ENCODE measurements at regions not wholly inside any gene's neighbourhood (a gene's known extent, or its start where the extent isn't known, plus 50 kb on each side); places are given as distances from the start of the nearest gene placed in this dataset.

DNA sequence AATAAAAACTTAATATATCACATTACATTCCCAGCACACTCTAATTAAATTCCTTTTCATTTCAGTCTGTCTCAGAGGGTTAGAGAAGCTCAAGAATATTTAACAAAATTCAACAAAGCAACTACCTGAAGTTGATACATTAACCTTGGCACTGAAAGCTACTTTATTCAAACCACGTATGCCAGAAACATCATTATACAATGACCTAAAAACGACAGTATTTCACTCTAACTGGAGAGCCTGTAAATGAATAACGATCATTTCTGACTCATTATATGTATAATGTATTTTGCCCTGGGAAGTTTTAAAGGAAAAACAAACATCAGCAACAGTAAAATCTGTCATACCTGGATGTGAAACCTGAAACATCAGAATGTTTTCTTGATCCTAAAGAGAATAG lies 270.1 kb downstream of the SLITRK5 start:
- H3K4me1 ChIP-seq (ENCODE audit: insufficient read depth) = no peaks in the 10 kb centered on the region
- H3K4me2 ChIP-seq = no peak overlapping the region
- no peak overlapping the region for H3K27ac ChIP-seq
- 66% methylated on average over 3 of the region's 3 CpGs for WGBS (ENCODE audit: low lambda C conversion rate, missing lambda C conversion rate)
- H3K9me3 ChIP-seq (ENCODE audit: low read depth) = no peaks in the 10 kb centered on the region
- H3K79me2 ChIP-seq = no peaks in the 10 kb centered on the region
- H3K36me3 ChIP-seq (replicated peaks; ENCODE audit: insufficient read depth, low read depth) = no peaks in the 10 kb centered on the region
- TF ChIP-seq EZH2phosphoT487 (IDR thresholded peaks at IDR 0.05; ENCODE audit: low read depth, severe bottlenecking, unreplicated experiment) (no peak), EZH2 (IDR thresholded peaks at IDR 0.05; ENCODE audit: borderline replicate concordance) (no peak)
- TF ChIP-seq, protein P1, sequence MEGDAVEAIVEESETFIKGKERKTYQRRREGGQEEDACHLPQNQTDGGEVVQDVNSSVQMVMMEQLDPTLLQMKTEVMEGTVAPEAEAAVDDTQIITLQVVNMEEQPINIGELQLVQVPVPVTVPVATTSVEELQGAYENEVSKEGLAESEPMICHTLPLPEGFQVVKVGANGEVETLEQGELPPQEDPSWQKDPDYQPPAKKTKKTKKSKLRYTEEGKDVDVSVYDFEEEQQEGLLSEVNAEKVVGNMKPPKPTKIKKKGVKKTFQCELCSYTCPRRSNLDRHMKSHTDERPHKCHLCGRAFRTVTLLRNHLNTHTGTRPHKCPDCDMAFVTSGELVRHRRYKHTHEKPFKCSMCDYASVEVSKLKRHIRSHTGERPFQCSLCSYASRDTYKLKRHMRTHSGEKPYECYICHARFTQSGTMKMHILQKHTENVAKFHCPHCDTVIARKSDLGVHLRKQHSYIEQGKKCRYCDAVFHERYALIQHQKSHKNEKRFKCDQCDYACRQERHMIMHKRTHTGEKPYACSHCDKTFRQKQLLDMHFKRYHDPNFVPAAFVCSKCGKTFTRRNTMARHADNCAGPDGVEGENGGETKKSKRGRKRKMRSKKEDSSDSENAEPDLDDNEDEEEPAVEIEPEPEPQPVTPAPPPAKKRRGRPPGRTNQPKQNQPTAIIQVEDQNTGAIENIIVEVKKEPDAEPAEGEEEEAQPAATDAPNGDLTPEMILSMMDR (IDR thresholded peaks at IDR 0.05; ENCODE audit: poor library complexity) = no peak
- H4K20me1 ChIP-seq (ENCODE audit: insufficient read depth, poor library complexity, severe bottlenecking) = no peaks in the 10 kb centered on the region
- H3K4me3 ChIP-seq = no peak overlapping the region
- DNase-seq (ENCODE audit: low spot score) = no peak
- H2AFZ ChIP-seq = no peak overlapping the region
- no peaks in the 10 kb centered on the region for H3K27me3 ChIP-seq
- no peaks in the 10 kb centered on the region for H3K9me2 ChIP-seq (replicated peaks; ENCODE audit: insufficient read depth)

DNA sequence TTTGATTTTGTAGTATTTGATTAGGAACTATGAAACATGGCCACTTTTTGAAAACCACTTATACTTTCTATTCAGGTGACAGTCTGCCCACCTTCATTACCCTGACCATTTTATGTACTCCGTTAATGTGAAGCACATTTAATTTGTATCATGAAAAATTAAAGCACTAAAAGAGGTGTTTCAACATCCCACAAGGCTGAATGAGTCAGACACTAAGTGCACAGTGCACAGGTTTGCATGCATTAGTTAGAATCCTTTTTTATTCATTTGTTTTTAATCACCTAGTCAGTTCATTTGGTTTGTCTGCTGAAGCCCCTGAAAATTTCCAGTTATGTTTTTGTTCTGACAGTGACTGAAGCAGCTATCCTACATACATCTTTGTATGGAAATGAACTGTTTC lies 271.0 kb downstream of the SLITRK5 start:
- Histone ChIP-seq H2AFZ (no peak overlapping the region), H3K27me3 (no peaks in the 10 kb centered on the region), H3K4me2 (no peak overlapping the region), H3K9me2 (replicated peaks; ENCODE audit: insufficient read depth) (no peaks in the 10 kb centered on the region), H3K4me3 (no peak overlapping the region), H3K36me3 (replicated peaks; ENCODE audit: insufficient read depth, low read depth) (no peaks in the 10 kb centered on the region), H3K27ac (no peak overlapping the region), H4K20me1 (ENCODE audit: insufficient read depth, poor library complexity, severe bottlenecking) (no peaks in the 10 kb centered on the region), H3K9me3 (ENCODE audit: low read depth) (no peaks in the 10 kb centered on the region), H3K4me1 (ENCODE audit: insufficient read depth) (no peaks in the 10 kb centered on the region), H3K79me2 (no peaks in the 10 kb centered on the region)
- TF ChIP-seq EZH2 (IDR thresholded peaks at IDR 0.05; ENCODE audit: borderline replicate concordance) (no peak), EZH2phosphoT487 (IDR thresholded peaks at IDR 0.05; ENCODE audit: low read depth, severe bottlenecking, unreplicated experiment) (no peak)
- TF ChIP-seq, protein P1 (IDR thresholded peaks at IDR 0.05; ENCODE audit: poor library complexity) = no peak
- WGBS (ENCODE audit: low lambda C conversion rate, missing lambda C conversion rate) = 81% methylated on average over 1 of the region's 1 CpG
- no peak for DNase-seq (ENCODE audit: low spot score)

GRCh38 chr13:87944038-87944437 lies 272.9 kb downstream of the SLITRK5 start:
- Histone ChIP-seq H3K4me2 (no peak overlapping the region), H3K4me3 (no peak overlapping the region), H3K4me1 (ENCODE audit: insufficient read depth) (no peaks in the 10 kb centered on the region), H3K27me3 (no peaks in the 10 kb centered on the region), H3K79me2 (no peaks in the 10 kb centered on the region), H2AFZ (no peak overlapping the region), H3K9me2 (replicated peaks; ENCODE audit: insufficient read depth) (no peaks in the 10 kb centered on the region), H3K9me3 (ENCODE audit: low read depth) (no peaks in the 10 kb centered on the region), H3K36me3 (replicated peaks; ENCODE audit: insufficient read depth, low read depth) (no peaks in the 10 kb centered on the region), H3K27ac (no peak overlapping the region), H4K20me1 (ENCODE audit: insufficient read depth, poor library complexity, severe bottlenecking) (no peaks in the 10 kb centered on the region)
- 100% methylated on average over 1 of the region's 1 CpG for WGBS (ENCODE audit: low lambda C conversion rate, missing lambda C conversion rate)
- DNase-seq (ENCODE audit: low spot score) = no peak
- TF ChIP-seq EZH2 (IDR thresholded peaks at IDR 0.05; ENCODE audit: borderline replicate concordance) = no peak
- TF ChIP-seq, protein P1 (IDR thresholded peaks at IDR 0.05; ENCODE audit: poor library complexity) = no peak
- no peak for TF ChIP-seq EZH2phosphoT487 (IDR thresholded peaks at IDR 0.05; ENCODE audit: low read depth, severe bottlenecking, unreplicated experiment)

DNA sequence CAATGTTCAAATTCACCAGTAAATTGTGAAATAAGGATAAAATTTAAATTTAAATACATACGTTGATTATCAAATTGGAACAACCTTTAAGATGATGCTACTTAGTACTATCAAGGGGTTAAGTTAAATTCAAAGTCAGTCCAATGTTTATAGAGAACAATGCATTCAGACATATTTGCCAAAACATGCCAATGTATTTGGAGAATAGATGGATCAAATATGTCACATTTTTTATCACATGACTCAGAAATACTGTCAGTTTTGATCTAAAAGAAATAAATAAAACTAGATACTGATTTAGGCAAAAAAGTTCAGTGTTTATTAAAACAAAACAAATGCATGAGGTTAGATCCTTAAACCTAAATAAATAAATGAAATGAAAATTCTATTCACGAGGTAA lies 281.2 kb downstream of the SLITRK5 start:
- H3K27me3 ChIP-seq = no peaks in the 10 kb centered on the region
- WGBS (ENCODE audit: low lambda C conversion rate, missing lambda C conversion rate) = 78% methylated on average over 2 of the region's 2 CpGs
- H3K9me3 ChIP-seq (ENCODE audit: low read depth) = no peaks in the 10 kb centered on the region
- H2AFZ ChIP-seq = no peak overlapping the region
- H4K20me1 ChIP-seq (ENCODE audit: insufficient read depth, poor library complexity, severe bottlenecking) = no peaks in the 10 kb centered on the region
- no peak overlapping the region for H3K27ac ChIP-seq
- H3K4me2 ChIP-seq = no peak overlapping the region
- DNase-seq (ENCODE audit: low spot score) = no peak
- TF ChIP-seq, protein P1 (IDR thresholded peaks at IDR 0.05; ENCODE audit: poor library complexity) = no peak
- TF ChIP-seq EZH2 (IDR thresholded peaks at IDR 0.05; ENCODE audit: borderline replicate concordance) (no peak), EZH2phosphoT487 (IDR thresholded peaks at IDR 0.05; ENCODE audit: low read depth, severe bottlenecking, unreplicated experiment) (no peak)
- no peaks in the 10 kb centered on the region for H3K79me2 ChIP-seq
- no peaks in the 10 kb centered on the region for H3K36me3 ChIP-seq (replicated peaks; ENCODE audit: insufficient read depth, low read depth)
- H3K9me2 ChIP-seq (replicated peaks; ENCODE audit: insufficient read depth) = no peaks in the 10 kb centered on the region
- H3K4me3 ChIP-seq = no peak overlapping the region
- H3K4me1 ChIP-seq (ENCODE audit: insufficient read depth) = no peaks in the 10 kb centered on the region
